Peyer's patch (tissue), 4 donors: ENCODE measurements at regions not wholly inside any gene's neighbourhood (a gene's known extent, or its start where the extent isn't known, plus 50 kb on each side); places are given as distances from the start of the nearest gene placed in this dataset.

ENCODE experiments used
- CTCF ChIP-seq, 6 experiments: fragments of 450-650 bp in 4 of 6; fragments of 200-600 bp in 2 of 6; sonication (generic) in 1 of 6; IDR thresholded peaks; one replicate each; pipeline ENCODE4 v1.5.1; 2017 to 2019; ENCODE audit warnings: antibody characterized with exemption in 6 of 6, mild to moderate bottlenecking in 3 of 6, moderate library complexity in 1 of 6
- POLR2A ChIP-seq, 2 donors: fragments of 450-650 bp; IDR thresholded peaks; one replicate each; pipeline ENCODE4 v1.5.1; 2017; ENCODE audit warnings: antibody characterized with exemption in 2 of 2, mild to moderate bottlenecking in 2 of 2, moderate library complexity in 2 of 2

- no peak for TF ChIP-seq CTCF (IDR thresholded peaks at IDR 0.05)
- TF ChIP-seq POLR2A (IDR thresholded peaks at IDR 0.05) = no peak
These were observed 102.8 kb downstream of the FOXL1 start for GRCh38 chr16:86681031-86681756.
